A172 (cell line): ENCODE measurements at regions not wholly inside any gene's neighbourhood (a gene's known extent, or its start where the extent isn't known, plus 50 kb on each side); places are given as distances from the start of the nearest gene placed in this dataset.
"Not testable (repeated sequence)": the region's sequence is repeated elsewhere in the genome, so short reads cannot be mapped to it uniquely, and the experiment has no call there.

Experiments used
- DNase-seq: peaks from one replicate; pipeline ENCODE4 v3.0.0-alpha.2; 2015; ENCODE audit warnings: low spot score

- DNase-seq = not testable (repeated sequence)
These were observed 144.3 kb downstream of the CCDC74A start for GRCh38 chr2:131671841-131672470.

GRCh38 chr2:131672471-131673399, 145.0 kb downstream of the CCDC74A start:
- peak; percentile 66 for DNase-seq

GRCh38 chr2:131673400-131674173, 145.9 kb downstream of the CCDC74A start:
- peak; percentile 46 for DNase-seq

- DNase-seq = no peak
These were observed 146.5 kb downstream of the CCDC74A start for GRCh38 chr2:131674174-131674507.

- not testable (repeated sequence) for DNase-seq
These were observed 154.0 kb downstream of the CCDC74A start for GRCh38 chr2:131681611-131682121.

DNA sequence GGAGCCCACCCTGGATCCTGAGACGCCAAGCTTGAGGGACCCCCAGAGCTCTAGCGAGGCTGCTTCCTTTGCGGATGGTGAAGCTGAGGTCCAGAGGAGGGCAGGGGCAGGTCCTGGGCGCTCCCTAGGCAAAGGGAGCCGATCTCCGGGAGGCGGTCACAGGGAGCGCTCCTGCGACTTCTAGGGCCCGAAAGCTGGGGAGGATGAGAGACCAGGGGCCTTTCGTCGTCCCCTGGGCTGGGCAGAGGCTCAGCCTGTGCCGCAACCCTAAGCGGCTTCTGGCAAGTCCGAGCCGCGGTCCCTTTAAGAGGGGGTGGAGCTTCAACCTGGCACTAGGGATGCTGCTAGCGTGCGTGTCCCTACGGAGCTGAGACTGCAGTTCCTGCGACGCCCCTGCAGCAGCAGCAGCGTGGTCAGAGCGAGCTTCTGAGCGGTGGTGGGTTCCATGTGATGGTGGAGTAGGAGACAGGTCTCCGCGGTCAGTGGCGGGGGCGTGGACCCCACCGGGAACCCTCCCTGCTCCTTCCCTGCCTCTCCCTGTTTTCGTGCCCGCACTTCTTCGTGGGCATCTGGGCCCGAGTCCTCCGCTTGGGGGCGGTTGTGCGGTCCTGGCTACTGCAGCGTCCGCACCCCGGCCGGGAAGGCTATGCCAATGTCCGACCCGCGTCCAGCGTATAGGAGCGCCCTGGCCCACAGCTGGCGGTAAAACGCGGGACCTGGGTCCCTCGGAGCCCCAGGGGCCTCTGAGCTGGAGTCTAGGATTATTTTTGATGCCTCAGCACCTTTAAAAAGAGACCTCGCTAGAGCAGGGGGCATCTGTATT, 154.6 kb downstream of the CCDC74A start:
- DNase-seq = peak; percentile 90

DNA sequence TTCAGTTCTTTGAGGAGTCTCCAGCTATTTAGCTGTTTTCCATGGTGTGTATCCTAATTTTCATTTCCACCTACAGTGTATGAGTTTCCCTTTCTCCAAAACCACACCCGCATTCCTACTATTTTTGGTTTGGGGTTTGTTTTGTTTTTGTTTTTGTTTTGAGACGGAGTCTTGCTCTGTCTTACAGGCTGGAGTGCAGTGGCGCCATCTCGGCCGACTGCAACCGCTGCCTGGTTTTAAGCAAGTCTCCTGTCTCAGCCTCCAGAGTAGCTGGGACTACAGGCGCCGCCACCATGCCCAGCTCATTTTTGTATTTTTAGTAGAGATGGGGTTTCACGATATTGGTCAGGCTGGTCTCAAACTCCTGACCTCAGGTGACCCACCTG, 155.2 kb downstream of the CCDC74A start:
- peak; percentile 39 for DNase-seq

DNA sequence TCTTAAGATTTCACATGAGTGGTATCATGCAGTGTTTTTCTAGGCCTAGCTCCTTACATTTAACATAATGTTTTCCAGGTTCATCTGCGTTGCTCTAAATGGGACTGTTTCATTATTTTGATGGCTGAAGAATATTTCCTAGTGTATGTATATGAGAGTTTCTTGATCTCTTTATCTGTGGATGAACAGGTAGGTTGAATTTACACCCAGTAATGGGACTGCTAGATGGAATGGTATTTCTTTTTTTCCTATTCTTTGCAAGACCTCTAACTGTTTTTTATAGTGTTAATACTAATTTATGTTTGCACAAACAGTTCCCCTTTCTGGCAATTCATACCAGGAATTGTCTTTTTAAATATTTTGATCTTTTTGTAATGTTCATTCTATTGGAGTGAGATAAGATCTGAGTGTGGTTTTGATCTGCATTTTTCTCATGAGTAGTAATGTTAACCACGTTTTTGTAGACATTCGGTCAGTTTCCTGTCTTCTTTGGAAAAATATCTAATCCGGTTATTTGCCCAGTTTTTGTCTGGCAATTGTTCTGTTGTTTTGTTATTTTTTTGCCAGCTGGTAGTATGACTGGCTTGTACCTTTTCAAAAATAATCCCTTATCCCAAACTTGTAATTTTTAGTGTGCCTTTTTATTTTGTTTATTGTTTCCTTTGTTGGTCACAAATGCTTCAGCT, 157.1 kb downstream of the CCDC74A start:
- peak; percentile 73 for DNase-seq

- peak; percentile 30 for DNase-seq
These were observed 158.6 kb downstream of the CCDC74A start for GRCh38 chr2:131686164-131686893.

DNA sequence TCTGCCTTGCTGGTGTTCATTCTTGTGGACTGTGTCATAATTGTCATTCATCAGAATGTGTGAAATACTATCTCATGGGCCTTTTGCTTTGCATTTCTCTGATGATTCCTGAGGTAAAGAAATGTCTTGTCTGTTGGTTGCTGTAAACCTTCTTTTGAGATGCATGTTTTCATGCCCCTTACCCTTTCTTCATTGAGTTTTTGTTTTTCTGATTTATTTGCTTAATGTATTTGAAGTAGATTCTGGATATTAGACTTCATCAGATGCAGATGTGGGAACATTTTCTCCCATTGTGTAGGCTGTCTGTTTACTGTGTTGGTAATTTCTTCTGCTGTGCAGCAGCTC, 159.2 kb downstream of the CCDC74A start:
- not testable (repeated sequence) for DNase-seq

- DNase-seq = not testable (repeated sequence)
These were observed 161.4 kb downstream of the CCDC74A start for GRCh38 chr2:131689066-131689465.

DNA sequence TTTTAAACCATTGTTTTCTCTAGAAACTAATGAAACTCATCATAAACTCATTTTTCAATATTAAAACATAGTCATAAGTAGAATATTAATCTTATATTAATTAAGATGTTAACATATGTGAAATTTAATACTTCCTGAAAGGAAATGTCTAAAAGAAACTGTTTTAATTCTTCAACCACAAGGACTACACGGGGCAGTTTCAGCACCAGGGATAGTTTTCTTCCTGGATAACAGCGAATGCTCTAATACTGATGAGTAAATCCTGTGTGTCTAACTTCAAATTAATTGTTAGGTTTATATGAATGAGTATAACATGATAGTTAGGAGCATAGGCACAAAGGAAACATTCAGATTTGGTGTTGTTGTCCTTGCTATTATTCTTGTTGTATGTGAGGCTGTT, 183.6 kb downstream of the CCDC74A start:
- DNase-seq = not testable (repeated sequence)

GRCh38 chr2:131717907-131718306, 190.2 kb downstream of the CCDC74A start:
- not testable (repeated sequence) for DNase-seq

DNA sequence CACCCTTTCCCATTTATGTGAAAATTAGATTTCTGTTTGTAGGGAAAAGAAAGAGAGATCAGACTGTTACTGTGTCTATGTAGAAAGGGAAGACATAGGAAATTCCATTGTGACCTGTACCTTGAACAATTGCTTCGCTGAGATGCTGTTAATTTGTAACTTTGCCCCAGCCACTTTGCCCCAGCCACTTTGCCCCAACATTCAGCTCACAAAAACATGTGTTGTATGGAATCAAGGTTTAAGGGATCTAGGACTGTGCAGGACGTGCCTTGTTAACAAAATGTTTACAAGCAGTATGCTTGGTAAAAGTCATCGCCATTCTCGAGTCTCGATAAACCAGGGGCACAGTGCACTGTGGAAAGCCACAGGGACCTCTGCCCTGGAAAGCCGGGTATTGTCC, 193.5 kb downstream of the CCDC74A start:
- DNase-seq = not testable (repeated sequence)

DNA sequence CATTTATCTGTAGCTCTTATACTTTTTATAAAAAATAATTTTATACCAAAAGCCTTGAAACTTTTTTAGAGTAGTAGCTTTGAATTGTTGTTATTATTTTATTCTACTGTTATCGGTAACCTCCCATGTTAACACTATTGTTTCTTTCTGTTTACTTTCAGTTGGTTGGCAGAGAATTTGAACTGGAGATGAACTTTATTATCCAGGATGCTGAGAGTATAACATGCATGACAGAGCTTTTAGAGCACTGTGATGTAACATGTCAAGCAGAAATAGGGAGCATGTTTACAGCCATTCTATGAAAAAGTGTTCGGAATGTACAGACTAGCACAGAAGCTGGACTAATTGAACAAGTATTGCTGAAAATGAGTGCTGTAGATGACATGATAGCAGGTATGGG, 194.6 kb downstream of the CCDC74A start:
- not testable (repeated sequence) for DNase-seq

GRCh38 chr2:131724019-131724418, 196.3 kb downstream of the CCDC74A start:
- no peak for DNase-seq

DNA sequence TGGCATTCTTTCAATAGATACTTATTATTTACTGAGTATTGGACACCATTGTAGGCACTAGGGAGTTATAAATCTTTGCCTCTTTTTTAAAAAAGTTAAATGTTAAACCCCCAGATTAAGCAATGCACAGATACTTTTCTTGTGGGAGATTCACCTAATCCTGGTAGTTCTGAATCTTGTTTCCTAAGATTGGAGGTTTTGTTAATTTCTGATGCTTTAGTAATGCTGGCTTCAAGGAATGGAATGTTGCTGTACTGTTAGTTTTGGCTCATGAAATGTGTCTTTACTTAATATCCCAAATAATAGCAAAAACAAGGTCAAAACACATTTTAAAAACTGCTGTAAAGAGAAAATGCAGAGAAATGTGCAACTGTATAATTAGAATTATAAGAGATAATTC, 200.8 kb downstream of the CCDC74A start:
- not testable (repeated sequence) for DNase-seq

DNA sequence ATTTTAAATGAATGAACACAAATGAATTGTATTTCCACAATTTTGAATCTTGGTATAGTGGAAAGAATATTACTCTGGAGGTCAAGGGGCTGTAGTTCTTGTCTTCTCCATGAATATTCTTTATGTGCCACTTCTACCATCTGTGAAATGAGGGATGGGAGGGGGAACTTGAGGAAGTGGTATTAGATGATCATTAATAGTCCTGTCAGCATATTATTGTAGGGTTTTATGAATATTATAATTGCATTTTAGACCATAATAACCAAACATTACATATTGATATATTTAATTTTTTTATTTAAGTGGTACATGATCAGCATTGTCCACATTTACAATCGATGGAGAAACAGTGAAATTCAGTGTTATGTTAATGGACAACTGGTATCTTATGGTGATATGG, 205.8 kb downstream of the CCDC74A start:
- not testable (repeated sequence) for DNase-seq

GRCh38 chr2:131736406-131736805, 208.7 kb downstream of the CCDC74A start:
- not testable (repeated sequence) for DNase-seq

- not testable (repeated sequence) for DNase-seq
These were observed 210.8 kb downstream of the CCDC74A start for GRCh38 chr2:131738533-131738932.
